H1 (cell line): ENCODE measurements at regions not wholly inside any gene's neighbourhood (a gene's known extent, or its start where the extent isn't known, plus 50 kb on each side); places are given as distances from the start of the nearest gene placed in this dataset.

Source experiments
- CTCF ChIA-PET: fragments of 300-600 bp; sonication (Branson Sonifier 250); formaldehyde crosslinking; loops from one replicate; lab custom pipeline; 2021; ENCODE audit not compliant: partially characterized antibody; lab: Charles Lee
- POLR2A ChIA-PET: fragments of 300-600 bp; sonication (Branson Sonifier 250); formaldehyde crosslinking; loops from one replicate; lab custom pipeline; 2021; ENCODE audit warnings: inconsistent platforms; ENCODE audit not compliant: partially characterized antibody; lab: Charles Lee
- DNase-seq, 2 experiments: peaks; one replicate each; pipeline versions ENCODE4 v3.0.0 to v3.0.0-alpha.2; 2010 to 2022; ENCODE audit warnings: low spot score in 2 of 2, low read depth in 1 of 2, mixed read lengths in 1 of 2
- FAIRE-seq: peaks from 2 replicates; lab custom pipeline; 2011; peaks lifted over from hg19 to GRCh38; lab: Jason Lieb, UNC
- H2AFZ ChIP-seq: 2 replicates; pipeline ENCODE4 v1.8.1; 2012; ENCODE audit warnings: low read length, inconsistent platforms
- H2AK5ac ChIP-seq: 2 replicates; pipeline ENCODE4 v1.6.1; 2013; ENCODE audit warnings: low read depth, low read length
- H2BK120ac ChIP-seq: replicated peaks from 2 replicates; pipeline ENCODE3; 2013; ENCODE audit warnings: low read depth, low read length, inconsistent platforms
- H2BK12ac ChIP-seq: 2 replicates; pipeline ENCODE4 v1.6.1; 2013; ENCODE audit warnings: low read depth, low read length
- H2BK15ac ChIP-seq: 2 replicates; pipeline ENCODE4 v1.6.1; 2013; ENCODE audit warnings: low read length
- H2BK20ac ChIP-seq: 2 replicates; pipeline ENCODE4 v1.6.1; 2013; ENCODE audit warnings: low read length
- H2BK5ac ChIP-seq: 2 replicates; pipeline ENCODE4 v1.6.1; 2013; ENCODE audit warnings: low read depth, low read length
- H3K14ac ChIP-seq: 2 replicates; pipeline ENCODE4 v1.6.1; 2013; ENCODE audit warnings: inconsistent platforms; ENCODE audit not compliant: insufficient read length
- H3K18ac ChIP-seq: 2 replicates; pipeline ENCODE4 v1.6.1; 2013; ENCODE audit warnings: low read length; ENCODE audit errors: extremely low read depth
- H3K23ac ChIP-seq: 2 replicates; pipeline ENCODE4 v1.6.1; 2013; ENCODE audit warnings: inconsistent platforms; ENCODE audit not compliant: insufficient read length
- H3K23me2 ChIP-seq: 2 replicates; pipeline ENCODE4 v1.6.1; 2013; ENCODE audit warnings: low read depth, low read length
- H3K27ac ChIP-seq: 2 replicates; pipeline ENCODE4 v1.6.1; 2011; ENCODE audit warnings: low read depth, low read length, inconsistent platforms
- H3K27me3 ChIP-seq, 4 experiments: replicated peaks in 1 of 4; 1 replicate in 1 of 4; 2 replicates in 3 of 4; pipeline versions ENCODE4 v1.6.1 to v1.8.1; 2011 to 2013; ENCODE audit warnings: low read length in 3 of 4, mild to moderate bottlenecking in 3 of 4, inconsistent platforms in 2 of 4, mixed read lengths in 2 of 4, moderate library complexity in 1 of 4; ENCODE audit not compliant: control insufficient read depth in 3 of 4, insufficient read depth in 3 of 4; ENCODE audit errors: extremely low read depth in 1 of 4
- H3K36me3 ChIP-seq, 4 experiments: 2 replicates each; pipeline versions ENCODE4 v1.6.1 to v1.8.1; 2011 to 2013; ENCODE audit warnings: mild to moderate bottlenecking in 4 of 4, low read length in 3 of 4, moderate library complexity in 2 of 4, control low read depth in 1 of 4, inconsistent platforms in 1 of 4; ENCODE audit not compliant: insufficient read depth in 4 of 4, control insufficient read depth in 2 of 4
- H3K4ac ChIP-seq: replicated peaks from 2 replicates; pipeline ENCODE3; 2013; ENCODE audit warnings: low read length, low read depth, mixed read lengths, inconsistent platforms; ENCODE audit not compliant: insufficient read length
- H3K4me1 ChIP-seq, 4 experiments: replicated peaks in 1 of 4; 1 replicate in 1 of 4; 2 replicates in 3 of 4; pipeline versions ENCODE4 v1.6.1 to v1.8.1; 2011 to 2013; ENCODE audit warnings: low read length in 3 of 4, inconsistent platforms in 2 of 4, mixed read lengths in 1 of 4; ENCODE audit not compliant: insufficient read depth in 4 of 4, control insufficient read depth in 3 of 4
- H3K4me2 ChIP-seq, 2 experiments: 2 replicates each; pipeline versions ENCODE4 v1.6.1 to v1.8.1; 2011 to 2013; ENCODE audit warnings: low read depth in 2 of 2, low read length in 2 of 2, control low read depth in 1 of 2, inconsistent platforms in 1 of 2, mild to moderate bottlenecking in 1 of 2; ENCODE audit not compliant: insufficient read depth in 1 of 2
- H3K4me3 ChIP-seq, 4 experiments: fragments of 200-600, 300-600 bp in 1 of 4; sonication (generic), shearing (Covaris generic), sonication (Bioruptor Twin) in 1 of 4; 2 replicates each; pipeline versions ENCODE4 v1.5.1 to v1.8.1; 2011 to 2016; ENCODE audit warnings: low read length in 4 of 4, low read depth in 3 of 4, control low read depth in 2 of 4, inconsistent platforms in 2 of 4, mild to moderate bottlenecking in 2 of 4, mixed read lengths in 1 of 4, moderate library complexity in 1 of 4; ENCODE audit not compliant: insufficient read depth in 2 of 4; ENCODE audit errors: extremely low read depth in 1 of 4
- H3K56ac ChIP-seq: replicated peaks from 2 replicates; pipeline ENCODE3; 2013; ENCODE audit warnings: low read depth, mild to moderate bottlenecking, mixed read lengths, low read length, inconsistent platforms; ENCODE audit not compliant: insufficient read length
- H3K79me1 ChIP-seq: 2 replicates; pipeline ENCODE4 v1.6.1; 2013; ENCODE audit warnings: low read depth, low read length, control low read depth
- H3K79me2 ChIP-seq, 2 experiments: 2 replicates each; pipeline versions ENCODE4 v1.6.1 to v1.8.1; 2012 to 2013; ENCODE audit warnings: low read length in 2 of 2, mild to moderate bottlenecking in 2 of 2, inconsistent platforms in 1 of 2; ENCODE audit not compliant: insufficient read depth in 2 of 2, control insufficient read depth in 1 of 2
- H3K9ac ChIP-seq, 4 experiments: replicated peaks in 1 of 4; 1 replicate in 1 of 4; 2 replicates in 3 of 4; pipeline versions ENCODE4 v1.6.1 to v1.8.1; 2011 to 2013; ENCODE audit warnings: low read depth in 3 of 4, low read length in 3 of 4, control low read depth in 2 of 4, mild to moderate bottlenecking in 2 of 4, moderate library complexity in 2 of 4, inconsistent platforms in 1 of 4; ENCODE audit errors: extremely low read depth in 1 of 4
- H3K9me3 ChIP-seq, 2 experiments: 2 replicates each; pipeline versions ENCODE4 v1.6.1 to v1.8.1; 2012 to 2013; ENCODE audit warnings: mild to moderate bottlenecking in 2 of 2, moderate library complexity in 2 of 2, control low read depth in 1 of 2, inconsistent platforms in 1 of 2, low read depth in 1 of 2, low read length in 1 of 2, mixed read lengths in 1 of 2; ENCODE audit not compliant: insufficient read depth in 2 of 2
- H4K20me1 ChIP-seq, 2 experiments: replicated peaks in 1 of 2; 2 replicates each; pipeline versions ENCODE3 to v1.8.1; 2011 to 2013; ENCODE audit warnings: inconsistent platforms in 2 of 2, low read length in 2 of 2, mild to moderate bottlenecking in 1 of 2; ENCODE audit not compliant: insufficient read depth in 2 of 2, control insufficient read depth in 1 of 2
- H4K5ac ChIP-seq: 2 replicates; pipeline ENCODE4 v1.6.1; 2013; ENCODE audit warnings: low read length, low read depth, mixed read lengths, inconsistent platforms; ENCODE audit not compliant: insufficient read length
- H4K8ac ChIP-seq: 2 replicates; pipeline ENCODE4 v1.8.0; 2013; ENCODE audit warnings: mild to moderate bottlenecking, moderate library complexity, low read length, inconsistent platforms; ENCODE audit not compliant: insufficient read depth; ENCODE audit errors: extremely low read depth
- H4K91ac ChIP-seq: replicated peaks from 2 replicates; pipeline ENCODE3; 2013; ENCODE audit warnings: low read length, mixed read lengths, inconsistent platforms; ENCODE audit not compliant: insufficient read length
- CBX5 ChIP-seq: fragments of 300-800, 300-1000 bp; sonication (generic); IDR thresholded peaks from 2 replicates; pipeline ENCODE4 v1.7.1; 2016; ENCODE audit warnings: antibody characterized with exemption, low read length, low read depth
- CHD1 ChIP-seq: IDR thresholded peaks from 2 replicates; pipeline ENCODE4 v1.6.1; 2012; ENCODE audit warnings: low read depth, low read length, improper control_type of control experiment
- HDAC6 ChIP-seq: IDR thresholded peaks from one replicate; pipeline ENCODE4 v1.7.1; 2012; ENCODE audit warnings: low read depth, mild to moderate bottlenecking, inconsistent platforms, low read length, moderate library complexity
- MAFK ChIP-seq: IDR thresholded peaks from 2 replicates; pipeline ENCODE4 v1.6.1; 2012; ENCODE audit warnings: low read depth, mild to moderate bottlenecking, improper control_type of control experiment, low read length
- NANOG ChIP-seq: IDR thresholded peaks from 2 replicates; pipeline ENCODE4 v1.6.1; 2011; ENCODE audit warnings: low read length, low read depth, mild to moderate bottlenecking, inconsistent platforms; ENCODE audit not compliant: insufficient read depth, poor library complexity, severe bottlenecking
- NRF1 ChIP-seq: IDR thresholded peaks from 2 replicates; pipeline ENCODE4 v1.6.1; 2011; ENCODE audit warnings: mild to moderate bottlenecking, low read depth, low read length, improper control_type of control experiment
- POLR2AphosphoS5 ChIP-seq: IDR thresholded peaks from 2 replicates; pipeline ENCODE4 v1.6.1; 2011; ENCODE audit warnings: low read depth, low read length
- RAD21 ChIP-seq, 2 experiments: IDR thresholded peaks in 1 of 2; conservative IDR thresholded peaks in 1 of 2; 2 replicates each; pipeline ENCODE4 v1.6.1; 2011; ENCODE audit warnings: low read depth in 2 of 2, low read length in 2 of 2, improper control_type of control experiment in 1 of 2, inconsistent platforms in 1 of 2, mild to moderate bottlenecking in 1 of 2, moderate library complexity in 1 of 2
- RNF2 ChIP-seq: fragments of 200-900, 300-1000 bp; sonication (generic); IDR thresholded peaks from 2 replicates; pipeline ENCODE4 v1.7.1; 2016; ENCODE audit warnings: borderline replicate concordance, low read depth, mild to moderate bottlenecking, antibody characterized with exemption, low read length; ENCODE audit not compliant: poor library complexity, severe bottlenecking; ENCODE audit errors: missing control alignments
- RXRA ChIP-seq: IDR thresholded peaks from 2 replicates; pipeline ENCODE4 v1.6.1; 2011; ENCODE audit warnings: low read depth, mild to moderate bottlenecking, low read length, moderate library complexity; ENCODE audit not compliant: insufficient read depth
- SP1 ChIP-seq: IDR thresholded peaks from 2 replicates; pipeline ENCODE4 v1.6.1; 2011; ENCODE audit warnings: low read depth, low read length
- SP2 ChIP-seq: IDR thresholded peaks from 2 replicates; pipeline ENCODE4 v1.6.1; 2012; ENCODE audit warnings: mild to moderate bottlenecking, low read length, inconsistent platforms
- TAF7 ChIP-seq: optimal IDR thresholded peaks from 2 replicates; pipeline ENCODE3; 2011; ENCODE audit warnings: low read depth, mild to moderate bottlenecking, inconsistent platforms, low read length, moderate library complexity, borderline replicate concordance
- USF2 ChIP-seq: IDR thresholded peaks from 2 replicates; pipeline ENCODE4 v1.6.1; 2011; ENCODE audit warnings: low read length, improper control_type of control experiment
- WGBS, 2 experiments: shearing (Covaris generic) in 1 of 2; methylation state at CpG; one replicate each; pipeline versions ENCODE4 v1.1.6 to v1.1.7; 2013 to 2015; ENCODE audit warnings: low lambda C conversion rate in 2 of 2, mixed read lengths in 2 of 2, inconsistent platforms in 1 of 2, low coverage in 1 of 2, missing lambda C conversion rate in 1 of 2; ENCODE audit not compliant: insufficient replicate concordance in 2 of 2, insufficient coverage in 1 of 2, insufficient read length in 1 of 2; ENCODE audit errors: extremely low coverage in 1 of 2, missing lambda C conversion rate in 1 of 2; 5-methylcytosine and 5-hydroxymethylcytosine counted together

GRCh38 chr3:73738711-73739110 lies 114.0 kb upstream of the PDZRN3 start:
- H3K27me3 ChIP-seq: no peaks in the 10 kb centered on the region
- 91% methylated on average over 1 of the region's 1 CpG; no CpG with 5 or more reads in 1 of the 2 experiments for WGBS, 2 experiments
- H2BK20ac ChIP-seq: no peak overlapping the region
- no peak overlapping the region for H3K23ac ChIP-seq
- no peaks in the 10 kb centered on the region for H3K79me1 ChIP-seq
- no peak overlapping the region for H3K9ac ChIP-seq
- no peaks in the 10 kb centered on the region for H3K9me3 ChIP-seq
- no peaks in the 10 kb centered on the region for H3K36me3 ChIP-seq
- no peak overlapping the region for H3K27ac ChIP-seq
- DNase-seq (no peak), FAIRE-seq (no peak)
- H3K4me1 ChIP-seq: no peaks in the 10 kb centered on the region
- H2BK12ac ChIP-seq: no peak overlapping the region
- no peaks in the 10 kb centered on the region for H4K20me1 ChIP-seq
- no peak overlapping the region for H3K4me3 ChIP-seq
- H3K56ac ChIP-seq: no peak overlapping the region
- H3K18ac ChIP-seq: no peak overlapping the region
- H2AK5ac ChIP-seq: no peak overlapping the region
- H2BK15ac ChIP-seq: no peak overlapping the region
- ChIA-PET CTCF (interaction anchor here (0.6 to 1.3 kb wide), 2 partner anchors 231 to 461 kb away, joined by 3 to 5 read pairs; no protein-coding TSS in a partner anchor), POLR2A (no interaction called here)
- no peak overlapping the region for H2AFZ ChIP-seq
- no peak overlapping the region for H2BK5ac ChIP-seq
- H4K8ac ChIP-seq: no peak overlapping the region
- no peak overlapping the region for H4K91ac ChIP-seq
- H3K4ac ChIP-seq: no peak overlapping the region
- no peaks in the 10 kb centered on the region for H3K79me2 ChIP-seq
- no peak overlapping the region for H3K4me2 ChIP-seq
- no peak overlapping the region for H4K5ac ChIP-seq
- H3K14ac ChIP-seq: no peak overlapping the region
- H3K23me2 ChIP-seq: no peaks in the 10 kb centered on the region
- no peak overlapping the region for H2BK120ac ChIP-seq
- TF ChIP-seq RXRA (no peak), POLR2AphosphoS5 (no peak), USF2 (no peak), MAFK (no peak), NRF1 (no peak), CHD1 (no peak), SP2 (no peak), SP1 (no peak), HDAC6 (no peak), TAF7 (no peak), CBX5 (no peak), RNF2 (no peak), RAD21 (IDR thresholded peaks at IDR 0.05 in 1 of 2, conservative IDR thresholded peaks at IDR 0.05 in 1 of 2; ENCODE audit: low read depth in 2 of 2, low read length in 2 of 2) (no peak), NANOG (no peak)
